Retina (tissue), 1 donor: ENCODE measurements at regions not wholly inside any gene's neighbourhood (a gene's known extent, or its start where the extent isn't known, plus 50 kb on each side); places are given as distances from the start of the nearest gene placed in this dataset.
"Not testable (repeated sequence)": the region's sequence is repeated elsewhere in the genome, so short reads cannot be mapped to it uniquely, and the experiment has no call there.

Experiments used
- DNase-seq: peaks from one replicate; pipeline ENCODE4 v3.0.0-alpha.2; 2016

DNA sequence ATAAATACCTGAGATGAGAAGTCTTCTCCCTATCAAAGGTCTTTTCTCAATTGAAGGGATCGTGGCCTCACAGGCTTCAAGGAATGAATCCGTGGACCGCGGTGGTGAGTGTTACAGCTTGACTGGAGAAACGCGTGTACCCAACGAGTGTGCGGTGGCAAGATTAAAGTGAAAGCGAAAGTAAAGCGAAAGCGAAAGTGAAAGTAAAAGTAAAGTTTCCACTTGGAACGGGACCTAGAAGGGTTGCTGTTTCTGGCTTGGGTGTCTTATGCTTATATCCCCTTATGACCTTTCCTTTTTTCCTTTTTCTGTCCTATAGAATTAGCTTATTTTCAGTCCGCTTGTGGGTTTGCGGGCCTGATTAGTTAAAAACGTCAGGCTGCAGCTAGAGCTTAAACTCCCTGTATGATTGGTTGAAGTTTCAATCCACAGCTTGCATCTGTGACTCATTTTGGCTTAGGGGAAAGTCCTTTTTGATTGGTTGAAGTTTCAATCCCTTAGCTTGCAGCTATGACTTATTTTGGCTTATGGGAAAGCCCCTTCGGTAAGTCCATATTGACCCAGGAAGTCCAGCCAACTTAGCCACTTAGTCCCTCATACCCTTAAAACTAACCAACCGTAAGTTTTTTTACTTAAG is 924.3 kb upstream of the CDH10 start:
- DNase-seq: no peak

DNA sequence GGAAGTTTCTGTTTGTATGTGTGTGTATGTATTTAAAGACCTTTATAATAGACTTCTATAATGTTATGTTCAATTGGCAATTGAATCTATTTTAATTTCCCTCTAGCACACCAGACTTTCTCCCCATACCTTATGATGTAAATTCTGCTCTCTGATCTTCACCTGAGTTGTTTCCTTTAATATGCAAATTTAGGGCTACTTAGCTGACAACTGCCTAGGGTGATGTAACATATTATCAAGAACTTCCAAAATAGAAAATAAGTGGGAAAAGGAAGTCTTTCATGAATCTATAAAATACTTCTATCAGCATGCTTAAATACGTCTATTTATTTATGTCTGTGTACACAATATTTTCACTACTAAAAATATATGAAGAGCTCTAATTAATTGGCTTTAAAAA is 923.5 kb upstream of the CDH10 start:
- no peak for DNase-seq

DNA sequence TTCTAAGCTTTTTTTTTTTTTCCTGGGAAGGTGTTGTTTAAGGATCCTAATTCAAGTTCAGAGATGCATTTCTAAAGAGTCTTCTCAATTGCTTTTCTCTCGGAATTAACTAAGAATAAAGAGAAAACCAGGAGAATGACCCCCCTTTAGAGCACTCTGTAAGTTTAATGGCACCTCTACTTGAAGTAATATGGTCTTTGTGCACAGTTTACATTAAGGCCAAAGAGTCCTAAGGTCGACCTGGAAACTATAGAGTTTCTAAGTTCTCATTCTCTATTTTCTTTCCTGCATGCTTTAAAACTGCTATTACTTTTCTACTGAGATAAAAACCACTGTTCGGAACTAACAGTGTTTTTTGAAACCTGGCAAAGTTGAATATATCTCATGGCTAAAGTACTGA is 923.1 kb upstream of the CDH10 start:
- DNase-seq: no peak

DNA sequence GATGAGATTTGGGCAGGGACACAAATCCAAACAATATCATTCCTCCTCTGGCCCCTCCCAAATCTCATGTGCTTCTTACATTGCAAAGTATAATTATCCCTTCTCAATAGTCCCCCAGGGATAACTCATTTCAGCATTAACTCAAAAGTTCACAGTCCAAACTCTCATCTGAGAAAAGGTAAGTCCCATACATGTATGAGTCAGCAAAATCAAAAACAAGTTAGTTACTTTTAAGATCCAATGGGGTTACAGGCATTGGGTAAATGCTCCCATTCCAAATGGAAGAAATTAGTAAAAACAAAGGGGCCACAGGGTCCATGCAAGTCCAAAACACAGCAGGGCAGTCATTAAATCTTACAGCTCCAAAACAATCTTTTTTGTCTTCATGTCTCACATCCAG is 917.9 kb upstream of the CDH10 start:
- DNase-seq: no peak

DNA sequence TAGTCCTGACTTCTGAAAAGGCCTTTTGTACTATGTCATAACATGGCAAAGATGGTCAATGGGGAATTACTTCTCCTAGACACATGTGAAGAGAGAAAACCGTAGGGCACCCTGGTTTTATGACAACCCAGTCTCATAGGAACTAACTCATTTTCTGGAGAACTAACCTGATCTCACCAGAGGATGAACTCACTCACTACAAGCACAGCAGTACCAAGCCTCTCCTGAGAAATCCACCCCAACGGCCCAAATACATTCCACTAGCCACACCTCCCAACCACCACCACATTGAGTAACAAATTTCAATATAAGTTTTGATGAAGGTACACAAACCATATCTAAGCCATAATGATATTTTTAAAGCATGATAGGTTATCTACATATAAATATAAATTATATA is 909.3 kb upstream of the CDH10 start:
- DNase-seq: no peak

DNA sequence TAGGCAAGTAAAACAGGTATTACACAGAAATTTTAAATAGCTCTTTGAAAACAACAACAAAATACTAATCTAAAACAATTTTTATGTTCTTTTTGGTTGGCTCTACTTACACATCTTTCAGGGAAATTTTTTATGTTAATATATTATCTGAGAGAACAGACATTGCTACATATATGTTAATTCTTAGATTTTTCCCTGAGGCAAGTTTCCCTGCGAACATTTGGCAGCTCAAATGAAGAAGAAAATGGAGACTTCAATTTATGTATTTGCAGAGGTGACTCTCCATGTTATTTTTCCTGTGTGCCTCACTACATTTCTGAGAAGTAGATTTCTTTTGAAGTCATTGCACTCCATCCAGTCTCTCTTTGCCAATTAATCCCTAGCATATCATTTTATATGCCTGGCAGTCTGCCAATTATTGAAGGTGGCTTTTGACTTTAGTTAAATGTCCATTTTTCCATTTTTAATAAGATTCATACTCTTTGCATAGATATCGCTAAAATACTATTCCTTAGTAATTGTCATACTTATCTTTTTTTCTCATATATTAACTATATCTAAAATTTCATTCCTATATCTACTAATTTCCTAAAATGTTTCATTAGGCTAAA is 908.2 kb upstream of the CDH10 start:
- DNase-seq: no peak

GRCh38 chr5:25550793-25551192 is 906.0 kb upstream of the CDH10 start:
- DNase-seq: no peak

GRCh38 chr5:25544652-25545249 is 900.0 kb upstream of the CDH10 start:
- peak; percentile 11 for DNase-seq

GRCh38 chr5:25540628-25541027 is 895.9 kb upstream of the CDH10 start:
- DNase-seq: no peak

- DNase-seq: no peak
Measured at GRCh38 chr5:25539536-25539935, 894.8 kb upstream of the CDH10 start.

DNA sequence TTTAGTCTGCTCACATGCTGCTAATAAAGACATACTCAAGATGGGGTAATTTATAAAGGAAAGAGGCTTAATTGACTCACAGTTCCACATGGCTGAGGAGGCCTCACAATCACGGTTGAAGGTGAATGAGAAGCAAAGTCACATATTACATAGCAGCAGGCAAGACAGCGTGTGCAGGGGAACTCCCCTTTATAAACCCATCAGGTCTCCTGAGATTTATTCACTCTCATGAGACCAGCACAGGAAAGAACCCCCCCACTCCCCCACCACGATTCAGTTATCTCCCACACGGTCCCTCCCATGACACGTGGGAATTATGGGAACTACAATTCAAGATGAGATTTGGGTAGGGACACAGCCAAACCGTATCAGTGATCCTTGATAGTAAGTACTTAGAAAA is 891.7 kb upstream of the CDH10 start:
- DNase-seq: not testable (repeated sequence)

- DNase-seq: no peak
Measured at GRCh38 chr5:25516141-25516540, 871.4 kb upstream of the CDH10 start.

DNA sequence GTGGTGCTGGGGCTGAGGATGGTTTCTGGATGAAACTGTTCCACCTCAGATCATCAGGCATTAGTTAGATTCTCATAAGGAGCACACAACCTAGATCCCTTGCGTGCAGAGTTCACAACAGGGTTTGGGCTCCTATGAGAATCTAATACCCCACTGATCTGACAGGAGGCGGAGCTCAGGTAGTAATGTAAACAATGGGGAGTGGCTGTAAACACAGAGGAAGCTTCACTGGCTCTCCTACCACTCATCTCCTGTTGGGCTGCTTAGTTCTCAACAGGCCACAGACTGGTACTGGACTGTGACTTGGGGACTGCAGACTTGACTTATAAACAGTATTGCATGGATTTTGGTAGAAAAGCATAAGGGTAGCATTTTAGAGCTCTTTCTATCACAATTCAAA is 870.7 kb upstream of the CDH10 start:
- DNase-seq: no peak

DNA sequence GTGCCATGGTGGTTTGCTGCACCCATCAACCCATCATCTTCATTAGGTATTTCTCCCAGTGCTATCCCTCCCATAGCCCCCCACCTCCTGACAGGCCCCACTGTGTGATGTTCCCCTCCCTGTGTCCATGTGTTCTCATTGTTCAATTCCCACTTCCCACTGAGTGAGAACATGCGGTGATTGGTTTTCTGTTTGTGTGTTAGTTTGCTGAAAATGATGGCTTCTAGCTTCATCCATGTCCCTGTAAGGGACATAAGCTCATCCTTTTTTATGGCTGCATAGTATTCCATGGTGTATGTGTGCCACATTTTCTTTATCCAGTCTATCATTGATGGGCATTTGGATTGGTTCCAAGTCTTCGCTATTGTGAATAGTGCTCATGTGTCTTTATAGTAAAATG is 865.9 kb upstream of the CDH10 start:
- not testable (repeated sequence) for DNase-seq

GRCh38 chr5:25508011-25508410 is 863.2 kb upstream of the CDH10 start:
- not testable (repeated sequence) for DNase-seq

DNA sequence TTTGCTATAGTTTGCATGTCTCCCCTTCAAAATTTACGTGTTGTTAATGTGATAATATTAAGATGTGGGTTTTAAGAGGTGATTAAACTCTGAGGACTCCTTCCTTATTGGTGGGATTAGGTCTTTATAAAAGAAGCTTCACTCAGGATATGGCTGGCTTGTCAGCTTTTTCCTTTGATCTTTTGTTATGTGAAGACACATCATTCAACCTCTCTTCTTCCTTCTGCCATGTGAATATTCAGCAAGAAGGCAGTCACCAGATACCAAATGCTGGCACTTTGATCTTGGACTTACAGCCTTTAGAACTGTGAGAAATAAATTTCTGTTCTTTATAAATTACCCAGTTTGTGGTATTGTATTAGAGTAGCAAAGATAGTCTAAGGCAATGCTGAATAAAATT is 855.9 kb upstream of the CDH10 start:
- DNase-seq: no peak

GRCh38 chr5:25489834-25490538 is 845.2 kb upstream of the CDH10 start:
- no peak for DNase-seq

- DNase-seq: no peak
Measured at GRCh38 chr5:25488119-25488518, 843.3 kb upstream of the CDH10 start.

DNA sequence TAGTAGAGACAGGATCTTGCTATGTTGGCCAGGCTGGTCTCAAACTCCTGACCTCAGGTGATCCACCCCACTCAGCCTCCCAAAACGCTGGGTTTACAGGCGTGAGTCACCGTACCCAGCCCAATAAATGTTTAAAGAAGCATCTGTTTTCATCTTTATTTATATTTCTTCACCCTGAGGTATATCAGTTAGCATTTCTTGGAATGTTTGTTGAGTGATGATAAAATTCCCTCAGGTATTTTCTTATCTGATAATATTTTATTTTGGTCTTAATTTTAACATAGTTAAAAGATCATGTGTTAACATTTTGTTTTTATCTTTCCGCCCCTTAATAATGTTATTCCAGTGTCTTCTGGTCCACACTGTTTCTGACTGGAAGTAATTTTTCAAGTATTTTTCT is 839.6 kb upstream of the CDH10 start:
- DNase-seq: no peak

GRCh38 chr5:25481463-25481862 is 836.7 kb upstream of the CDH10 start:
- DNase-seq: peak; percentile 20

DNA sequence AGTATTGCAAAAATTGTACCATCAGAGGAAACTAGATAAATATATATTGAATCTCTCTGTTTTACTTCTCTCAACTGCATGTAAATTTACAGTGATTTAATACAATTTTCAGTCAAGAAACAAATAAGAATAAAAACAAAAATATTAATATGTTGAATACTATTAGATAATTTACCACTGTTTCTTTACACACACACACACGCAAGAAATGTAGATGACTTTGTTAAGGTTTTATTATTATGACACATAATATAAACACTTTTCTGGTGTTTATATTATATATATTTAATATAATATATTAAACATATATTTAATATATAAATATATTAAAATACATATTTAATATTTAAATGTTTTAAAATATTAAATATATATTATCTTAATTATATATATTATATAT is 814.3 kb upstream of the CDH10 start:
- DNase-seq: no peak

DNA sequence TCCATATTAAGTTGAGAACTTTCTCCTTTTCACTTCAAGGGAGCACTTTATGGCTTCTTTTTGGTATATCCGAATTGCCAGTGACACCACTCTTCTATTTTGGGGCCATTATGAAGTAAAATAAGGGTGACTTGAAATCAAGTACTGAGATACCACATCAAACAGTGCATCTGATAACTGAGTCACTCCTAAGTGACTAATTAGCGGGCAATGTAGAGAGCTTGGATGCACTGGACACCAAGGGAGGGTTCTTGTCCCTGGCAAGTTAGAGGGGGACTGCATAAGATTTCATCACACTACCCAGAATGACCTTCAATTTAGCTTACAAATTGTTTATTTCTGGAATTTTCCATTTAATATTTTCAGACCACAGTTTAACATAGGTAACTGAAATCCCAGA is 813.9 kb upstream of the CDH10 start:
- DNase-seq: no peak

GRCh38 chr5:25453500-25453899 is 808.7 kb upstream of the CDH10 start:
- no peak for DNase-seq

- DNase-seq: no peak
Measured at GRCh38 chr5:25451294-25451693, 806.5 kb upstream of the CDH10 start.
